H1 (cell line): ENCODE measurements at regions not wholly inside any gene's neighbourhood (a gene's known extent, or its start where the extent isn't known, plus 50 kb on each side); places are given as distances from the start of the nearest gene placed in this dataset.

Experiments
- CTCF ChIA-PET: fragments of 300-600 bp; sonication (Branson Sonifier 250); formaldehyde crosslinking; loops from one replicate; lab custom pipeline; 2021; ENCODE audit not compliant: partially characterized antibody; lab: Charles Lee
- POLR2A ChIA-PET: fragments of 300-600 bp; sonication (Branson Sonifier 250); formaldehyde crosslinking; loops from one replicate; lab custom pipeline; 2021; ENCODE audit warnings: inconsistent platforms; ENCODE audit not compliant: partially characterized antibody; lab: Charles Lee
- DNase-seq, 2 experiments: peaks; one replicate each; pipeline versions ENCODE4 v3.0.0 to v3.0.0-alpha.2; 2010 to 2022; ENCODE audit warnings: low spot score in 2 of 2, low read depth in 1 of 2, mixed read lengths in 1 of 2
- FAIRE-seq: peaks from 2 replicates; lab custom pipeline; 2011; peaks lifted over from hg19 to GRCh38; lab: Jason Lieb, UNC
- H2AFZ ChIP-seq: 2 replicates; pipeline ENCODE4 v1.8.1; 2012; ENCODE audit warnings: low read length, inconsistent platforms
- H2AK5ac ChIP-seq: 2 replicates; pipeline ENCODE4 v1.6.1; 2013; ENCODE audit warnings: low read depth, low read length
- H2BK120ac ChIP-seq: replicated peaks from 2 replicates; pipeline ENCODE3; 2013; ENCODE audit warnings: low read depth, low read length, inconsistent platforms
- H2BK12ac ChIP-seq: 2 replicates; pipeline ENCODE4 v1.6.1; 2013; ENCODE audit warnings: low read depth, low read length
- H2BK15ac ChIP-seq: 2 replicates; pipeline ENCODE4 v1.6.1; 2013; ENCODE audit warnings: low read length
- H2BK20ac ChIP-seq: 2 replicates; pipeline ENCODE4 v1.6.1; 2013; ENCODE audit warnings: low read length
- H2BK5ac ChIP-seq: 2 replicates; pipeline ENCODE4 v1.6.1; 2013; ENCODE audit warnings: low read depth, low read length
- H3K14ac ChIP-seq: 2 replicates; pipeline ENCODE4 v1.6.1; 2013; ENCODE audit warnings: inconsistent platforms; ENCODE audit not compliant: insufficient read length
- H3K18ac ChIP-seq: 2 replicates; pipeline ENCODE4 v1.6.1; 2013; ENCODE audit warnings: low read length; ENCODE audit errors: extremely low read depth
- H3K23ac ChIP-seq: 2 replicates; pipeline ENCODE4 v1.6.1; 2013; ENCODE audit warnings: inconsistent platforms; ENCODE audit not compliant: insufficient read length
- H3K23me2 ChIP-seq: 2 replicates; pipeline ENCODE4 v1.6.1; 2013; ENCODE audit warnings: low read depth, low read length
- H3K27ac ChIP-seq: 2 replicates; pipeline ENCODE4 v1.6.1; 2011; ENCODE audit warnings: low read depth, low read length, inconsistent platforms
- H3K27me3 ChIP-seq, 4 experiments: replicated peaks in 1 of 4; 1 replicate in 1 of 4; 2 replicates in 3 of 4; pipeline versions ENCODE4 v1.6.1 to v1.8.1; 2011 to 2013; ENCODE audit warnings: low read length in 3 of 4, mild to moderate bottlenecking in 3 of 4, inconsistent platforms in 2 of 4, mixed read lengths in 2 of 4, moderate library complexity in 1 of 4; ENCODE audit not compliant: control insufficient read depth in 3 of 4, insufficient read depth in 3 of 4; ENCODE audit errors: extremely low read depth in 1 of 4
- H3K36me3 ChIP-seq, 4 experiments: 2 replicates each; pipeline versions ENCODE4 v1.6.1 to v1.8.1; 2011 to 2013; ENCODE audit warnings: mild to moderate bottlenecking in 4 of 4, low read length in 3 of 4, moderate library complexity in 2 of 4, control low read depth in 1 of 4, inconsistent platforms in 1 of 4; ENCODE audit not compliant: insufficient read depth in 4 of 4, control insufficient read depth in 2 of 4
- H3K4ac ChIP-seq: replicated peaks from 2 replicates; pipeline ENCODE3; 2013; ENCODE audit warnings: low read length, low read depth, mixed read lengths, inconsistent platforms; ENCODE audit not compliant: insufficient read length
- H3K4me1 ChIP-seq, 4 experiments: replicated peaks in 1 of 4; 1 replicate in 1 of 4; 2 replicates in 3 of 4; pipeline versions ENCODE4 v1.6.1 to v1.8.1; 2011 to 2013; ENCODE audit warnings: low read length in 3 of 4, inconsistent platforms in 2 of 4, mixed read lengths in 1 of 4; ENCODE audit not compliant: insufficient read depth in 4 of 4, control insufficient read depth in 3 of 4
- H3K4me2 ChIP-seq, 2 experiments: 2 replicates each; pipeline versions ENCODE4 v1.6.1 to v1.8.1; 2011 to 2013; ENCODE audit warnings: low read depth in 2 of 2, low read length in 2 of 2, control low read depth in 1 of 2, inconsistent platforms in 1 of 2, mild to moderate bottlenecking in 1 of 2; ENCODE audit not compliant: insufficient read depth in 1 of 2
- H3K4me3 ChIP-seq, 4 experiments: fragments of 200-600, 300-600 bp in 1 of 4; sonication (generic), shearing (Covaris generic), sonication (Bioruptor Twin) in 1 of 4; 2 replicates each; pipeline versions ENCODE4 v1.5.1 to v1.8.1; 2011 to 2016; ENCODE audit warnings: low read length in 4 of 4, low read depth in 3 of 4, control low read depth in 2 of 4, inconsistent platforms in 2 of 4, mild to moderate bottlenecking in 2 of 4, mixed read lengths in 1 of 4, moderate library complexity in 1 of 4; ENCODE audit not compliant: insufficient read depth in 2 of 4; ENCODE audit errors: extremely low read depth in 1 of 4
- H3K56ac ChIP-seq: replicated peaks from 2 replicates; pipeline ENCODE3; 2013; ENCODE audit warnings: low read depth, mild to moderate bottlenecking, mixed read lengths, low read length, inconsistent platforms; ENCODE audit not compliant: insufficient read length
- H3K79me1 ChIP-seq: 2 replicates; pipeline ENCODE4 v1.6.1; 2013; ENCODE audit warnings: low read depth, low read length, control low read depth
- H3K79me2 ChIP-seq, 2 experiments: 2 replicates each; pipeline versions ENCODE4 v1.6.1 to v1.8.1; 2012 to 2013; ENCODE audit warnings: low read length in 2 of 2, mild to moderate bottlenecking in 2 of 2, inconsistent platforms in 1 of 2; ENCODE audit not compliant: insufficient read depth in 2 of 2, control insufficient read depth in 1 of 2
- H3K9ac ChIP-seq, 4 experiments: replicated peaks in 1 of 4; 1 replicate in 1 of 4; 2 replicates in 3 of 4; pipeline versions ENCODE4 v1.6.1 to v1.8.1; 2011 to 2013; ENCODE audit warnings: low read depth in 3 of 4, low read length in 3 of 4, control low read depth in 2 of 4, mild to moderate bottlenecking in 2 of 4, moderate library complexity in 2 of 4, inconsistent platforms in 1 of 4; ENCODE audit errors: extremely low read depth in 1 of 4
- H3K9me3 ChIP-seq, 2 experiments: 2 replicates each; pipeline versions ENCODE4 v1.6.1 to v1.8.1; 2012 to 2013; ENCODE audit warnings: mild to moderate bottlenecking in 2 of 2, moderate library complexity in 2 of 2, control low read depth in 1 of 2, inconsistent platforms in 1 of 2, low read depth in 1 of 2, low read length in 1 of 2, mixed read lengths in 1 of 2; ENCODE audit not compliant: insufficient read depth in 2 of 2
- H4K20me1 ChIP-seq, 2 experiments: replicated peaks in 1 of 2; 2 replicates each; pipeline versions ENCODE3 to v1.8.1; 2011 to 2013; ENCODE audit warnings: inconsistent platforms in 2 of 2, low read length in 2 of 2, mild to moderate bottlenecking in 1 of 2; ENCODE audit not compliant: insufficient read depth in 2 of 2, control insufficient read depth in 1 of 2
- H4K5ac ChIP-seq: 2 replicates; pipeline ENCODE4 v1.6.1; 2013; ENCODE audit warnings: low read length, low read depth, mixed read lengths, inconsistent platforms; ENCODE audit not compliant: insufficient read length
- H4K8ac ChIP-seq: 2 replicates; pipeline ENCODE4 v1.8.0; 2013; ENCODE audit warnings: mild to moderate bottlenecking, moderate library complexity, low read length, inconsistent platforms; ENCODE audit not compliant: insufficient read depth; ENCODE audit errors: extremely low read depth
- H4K91ac ChIP-seq: replicated peaks from 2 replicates; pipeline ENCODE3; 2013; ENCODE audit warnings: low read length, mixed read lengths, inconsistent platforms; ENCODE audit not compliant: insufficient read length
- CEBPB ChIP-seq: IDR thresholded peaks from 2 replicates; pipeline ENCODE4 v1.6.1; 2012; ENCODE audit warnings: low read depth, low read length
- EZH2 ChIP-seq: fragments of 200-600 bp; sonication (generic); IDR thresholded peaks from 2 replicates; pipeline ENCODE4 v1.7.1; 2012; ENCODE audit warnings: low read depth, mild to moderate bottlenecking, moderate library complexity, low read length, inconsistent platforms; ENCODE audit not compliant: severe bottlenecking
- KDM4A ChIP-seq: IDR thresholded peaks from one replicate; pipeline ENCODE4 v1.7.1; 2012; ENCODE audit warnings: low read depth, mild to moderate bottlenecking, moderate library complexity, low read length, inconsistent platforms; ENCODE audit not compliant: severe bottlenecking
- RAD21 ChIP-seq, 2 experiments: IDR thresholded peaks in 1 of 2; conservative IDR thresholded peaks in 1 of 2; 2 replicates each; pipeline ENCODE4 v1.6.1; 2011; ENCODE audit warnings: low read depth in 2 of 2, low read length in 2 of 2, improper control_type of control experiment in 1 of 2, inconsistent platforms in 1 of 2, mild to moderate bottlenecking in 1 of 2, moderate library complexity in 1 of 2
- SAP30 ChIP-seq: fragments of 300-600 bp; sonication (generic); IDR thresholded peaks from 2 replicates; pipeline ENCODE4 v1.7.1; 2012; ENCODE audit warnings: low read length, moderate library complexity, mild to moderate bottlenecking, inconsistent platforms; ENCODE audit not compliant: insufficient read depth, insufficient replicate concordance
- SP4 ChIP-seq: IDR thresholded peaks from 2 replicates; pipeline ENCODE4 v1.6.1; 2012; ENCODE audit warnings: low read length, inconsistent platforms
- WGBS, 2 experiments: shearing (Covaris generic) in 1 of 2; methylation state at CpG; one replicate each; pipeline versions ENCODE4 v1.1.6 to v1.1.7; 2013 to 2015; ENCODE audit warnings: low lambda C conversion rate in 2 of 2, mixed read lengths in 2 of 2, inconsistent platforms in 1 of 2, low coverage in 1 of 2, missing lambda C conversion rate in 1 of 2; ENCODE audit not compliant: insufficient replicate concordance in 2 of 2, insufficient coverage in 1 of 2, insufficient read length in 1 of 2; ENCODE audit errors: extremely low coverage in 1 of 2, missing lambda C conversion rate in 1 of 2; 5-methylcytosine and 5-hydroxymethylcytosine counted together

DNA sequence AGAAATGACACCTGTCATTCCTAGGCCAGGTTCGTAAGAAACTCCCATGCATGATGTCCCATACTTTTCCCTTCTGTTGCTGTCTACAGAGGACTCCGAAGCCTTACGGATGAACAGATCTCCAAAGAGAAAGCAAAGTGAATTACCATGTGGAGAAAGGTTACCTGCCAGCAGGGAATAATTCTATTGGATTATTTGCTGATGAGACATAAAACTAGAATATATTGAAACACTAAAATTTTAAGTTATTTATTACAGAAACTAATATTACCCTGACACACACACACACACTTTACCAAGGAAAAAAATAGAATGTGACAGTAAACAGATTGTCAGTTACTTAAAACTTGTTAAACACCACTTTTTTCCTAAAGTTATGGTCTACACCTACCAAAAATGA is 452.7 kb upstream of the DAB2 start:
- WGBS, 2 experiments, result 97% methylated on average over 3 of the region's 3 CpGs; no CpG with 5 or more reads in 1 of the 2 experiments
- Histone ChIP-seq H3K36me3 (no peaks in the 10 kb centered on the region), H3K18ac (no peak overlapping the region)
- no peak for TF ChIP-seq SAP30
- no peak for TF ChIP-seq SP4
- no peak for TF ChIP-seq EZH2
- no peak for TF ChIP-seq KDM4A
- TF ChIP-seq CEBPB, result no peak
- TF ChIP-seq RAD21 (IDR thresholded peaks at IDR 0.05 in 1 of 2, conservative IDR thresholded peaks at IDR 0.05 in 1 of 2; ENCODE audit: low read depth in 2 of 2, low read length in 2 of 2), result no peak

More for the DNA sequence above, 452.7 kb upstream of the DAB2 start:
- H3K79me1 ChIP-seq, result no peaks in the 10 kb centered on the region
- ChIA-PET POLR2A (no interaction called here), CTCF (no interaction called here)
- no peak for DNase-seq
- H3K4me3 ChIP-seq, result no peak overlapping the region
- H4K20me1 ChIP-seq, result no peaks in the 10 kb centered on the region
- no peak overlapping the region for H3K56ac ChIP-seq
- H3K9me3 ChIP-seq, result no peaks in the 10 kb centered on the region
- H2BK120ac ChIP-seq, result no peak overlapping the region
- no peak overlapping the region for H3K27ac ChIP-seq
- H4K5ac ChIP-seq, result no peak overlapping the region
- no peak overlapping the region for H4K91ac ChIP-seq
- no peaks in the 10 kb centered on the region for H3K23me2 ChIP-seq
- H2BK15ac ChIP-seq, result no peak overlapping the region
- no peak overlapping the region for H2AK5ac ChIP-seq
- H2AFZ ChIP-seq, result no peak overlapping the region
- H3K23ac ChIP-seq, result no peak overlapping the region
- H3K4ac ChIP-seq, result no peak overlapping the region
- no peak overlapping the region for H4K8ac ChIP-seq
- H2BK5ac ChIP-seq, result no peak overlapping the region
- no peak overlapping the region for H2BK20ac ChIP-seq
- H3K4me1 ChIP-seq, result no peaks in the 10 kb centered on the region
- no peaks in the 10 kb centered on the region for H3K27me3 ChIP-seq
- no peaks in the 10 kb centered on the region for H3K79me2 ChIP-seq
- H3K9ac ChIP-seq, result no peak overlapping the region
- H3K14ac ChIP-seq, result no peak overlapping the region
- no peak for FAIRE-seq
- no peak overlapping the region for H2BK12ac ChIP-seq
- H3K4me2 ChIP-seq, result no peak overlapping the region
